8988T (cell line): ENCODE measurements at regions not wholly inside any gene's neighbourhood (a gene's known extent, or its start where the extent isn't known, plus 50 kb on each side); places are given as distances from the start of the nearest gene placed in this dataset.

Experiments used
- DNase-seq: peaks from one replicate; pipeline ENCODE4 v3.0.0; 2011

DNA sequence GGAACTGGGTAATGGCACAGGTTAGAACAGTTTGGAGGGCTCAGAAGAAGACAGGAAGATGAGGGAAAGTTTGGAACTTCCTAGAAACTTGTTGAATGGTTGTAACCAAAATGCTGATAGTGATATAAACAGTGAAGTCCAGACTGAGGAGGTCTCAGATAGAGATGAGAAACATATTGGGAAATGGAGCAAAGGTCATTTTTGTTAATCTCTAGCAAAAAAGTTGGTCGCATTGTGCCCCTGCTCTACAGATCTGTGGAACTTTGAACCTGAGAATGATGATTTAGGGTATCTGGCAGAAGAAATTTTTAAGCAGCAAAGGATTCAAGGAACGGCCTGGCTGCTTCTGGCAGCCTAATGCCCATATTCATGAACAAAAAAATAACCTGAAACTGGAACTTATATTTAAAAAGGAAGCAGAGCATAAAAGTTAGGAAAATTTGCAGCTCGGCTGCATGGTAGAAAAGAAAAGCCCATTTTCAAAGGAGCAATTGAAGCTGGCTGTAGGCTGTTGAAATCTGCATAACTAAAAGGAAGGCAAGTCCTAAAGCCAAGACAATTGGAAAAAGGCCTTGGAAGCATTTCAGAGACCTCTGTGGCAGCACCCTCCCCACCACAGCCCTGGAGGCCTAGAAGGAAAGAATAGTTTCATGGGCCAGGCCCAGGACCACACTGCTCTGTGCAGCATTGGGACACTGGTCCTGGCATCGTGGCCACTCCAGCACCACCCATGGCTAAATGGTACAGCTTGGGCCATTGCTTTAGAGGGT, 182.6 kb upstream of the CD96 start:
- DNase-seq: no peak

- no peak for DNase-seq
Measured at GRCh38 chr3:111362381-111363009, 179.5 kb upstream of the CD96 start.

GRCh38 chr3:111366515-111366914, 175.5 kb upstream of the CD96 start:
- DNase-seq: no peak

GRCh38 chr3:111368056-111368455, 173.9 kb upstream of the CD96 start:
- no peak for DNase-seq

GRCh38 chr3:111369958-111370357, 172.0 kb upstream of the CD96 start:
- no peak for DNase-seq

GRCh38 chr3:111373239-111373638, 168.8 kb upstream of the CD96 start:
- DNase-seq: no peak

DNA sequence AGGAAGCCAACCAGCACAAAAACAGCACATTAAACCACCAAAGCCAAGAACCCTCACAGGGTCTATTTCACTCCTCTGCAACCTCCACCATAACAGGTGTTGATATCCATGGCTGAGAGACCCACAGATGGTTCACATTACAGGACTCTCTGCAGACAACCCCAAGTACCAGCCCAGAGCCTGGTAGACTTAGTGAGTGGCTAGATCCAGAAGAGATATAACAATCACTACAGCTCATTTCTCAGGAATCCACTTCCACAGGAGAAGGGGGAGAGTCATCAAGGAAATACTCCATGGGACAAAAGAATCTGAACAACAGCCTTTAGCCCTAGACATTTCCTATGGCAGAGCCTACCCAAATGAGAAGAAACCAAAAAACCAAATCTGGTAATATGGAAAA, 168.1 kb upstream of the CD96 start:
- DNase-seq: peak; percentile 4

DNA sequence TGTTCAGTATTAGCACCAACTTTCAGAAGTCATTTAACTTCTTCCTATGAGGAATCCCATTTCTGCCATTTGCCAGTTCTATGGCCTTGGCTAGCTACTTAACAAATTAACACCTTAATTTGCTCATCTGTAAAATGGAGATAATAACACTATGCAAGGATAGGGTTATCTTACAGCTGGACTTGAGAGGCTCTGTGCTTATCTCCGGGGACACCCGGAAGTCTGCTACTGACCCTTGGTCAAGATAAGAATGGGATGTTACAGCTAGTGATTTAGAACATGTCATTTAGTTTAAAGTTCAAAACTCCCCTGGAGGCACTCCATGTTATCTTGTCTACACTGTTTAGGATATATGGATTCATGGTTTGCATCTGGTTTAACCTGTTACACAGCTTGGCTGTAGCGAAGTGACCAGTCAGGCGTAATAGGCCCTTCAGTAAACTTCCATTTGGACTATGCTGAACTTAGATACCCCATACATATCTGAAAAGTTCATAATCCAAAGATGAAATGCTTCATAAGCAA, 156.0 kb upstream of the CD96 start:
- no peak for DNase-seq

GRCh38 chr3:111392894-111393398, 149.1 kb upstream of the CD96 start:
- no peak for DNase-seq

- DNase-seq: no peak
Measured at GRCh38 chr3:111412656-111413055, 129.3 kb upstream of the CD96 start.

- no peak for DNase-seq
Measured at GRCh38 chr3:111414531-111414930, 127.5 kb upstream of the CD96 start.

DNA sequence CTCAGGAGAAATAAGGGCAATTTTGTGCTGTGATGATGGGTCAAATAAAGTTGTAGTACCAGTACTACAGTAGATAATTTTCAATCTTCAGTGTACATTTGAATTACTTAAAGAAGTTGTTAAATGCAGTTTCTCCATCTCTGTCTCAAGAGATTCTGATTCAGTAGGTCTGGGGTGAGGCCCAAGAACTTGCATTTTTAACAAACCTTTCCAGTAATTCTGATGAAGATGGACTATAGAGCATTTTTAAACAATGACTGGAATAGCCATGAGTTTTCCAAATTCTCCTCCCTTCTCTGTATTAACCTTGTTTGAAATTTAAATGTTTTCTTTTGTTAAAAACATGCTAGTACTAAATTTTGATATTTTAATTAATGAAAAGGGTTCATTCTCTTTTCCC, 127.0 kb upstream of the CD96 start:
- DNase-seq: no peak

- no peak for DNase-seq
Measured at GRCh38 chr3:111418391-111418790, 123.6 kb upstream of the CD96 start.

GRCh38 chr3:111428301-111428700, 113.7 kb upstream of the CD96 start:
- no peak for DNase-seq

GRCh38 chr3:111434941-111435622, 106.9 kb upstream of the CD96 start:
- DNase-seq: no peak

GRCh38 chr3:111438283-111438682, 103.7 kb upstream of the CD96 start:
- no peak for DNase-seq

DNA sequence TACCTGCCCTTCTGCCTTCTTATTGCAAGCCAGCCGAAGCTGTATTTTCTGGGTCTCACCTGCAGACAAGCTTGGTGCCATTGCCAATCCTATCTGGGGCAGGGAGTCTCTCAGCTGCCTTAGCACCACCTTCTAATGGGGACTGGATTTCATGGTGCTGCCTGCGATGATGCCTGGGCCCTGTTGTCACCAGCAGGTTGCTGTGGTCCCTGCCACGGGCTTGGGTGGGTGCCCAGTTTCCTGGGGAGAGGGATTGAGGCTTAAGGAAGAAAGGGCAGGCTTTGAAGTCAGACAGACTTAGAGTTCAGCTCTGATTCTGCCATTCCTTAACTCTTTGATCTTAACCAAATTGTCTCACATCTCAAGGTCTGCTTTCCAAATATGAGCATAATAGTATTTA, 87.4 kb upstream of the CD96 start:
- DNase-seq: no peak

- DNase-seq: no peak
Measured at GRCh38 chr3:111465081-111465670, 76.8 kb upstream of the CD96 start.

GRCh38 chr3:111470032-111470431, 72.0 kb upstream of the CD96 start:
- DNase-seq: no peak

DNA sequence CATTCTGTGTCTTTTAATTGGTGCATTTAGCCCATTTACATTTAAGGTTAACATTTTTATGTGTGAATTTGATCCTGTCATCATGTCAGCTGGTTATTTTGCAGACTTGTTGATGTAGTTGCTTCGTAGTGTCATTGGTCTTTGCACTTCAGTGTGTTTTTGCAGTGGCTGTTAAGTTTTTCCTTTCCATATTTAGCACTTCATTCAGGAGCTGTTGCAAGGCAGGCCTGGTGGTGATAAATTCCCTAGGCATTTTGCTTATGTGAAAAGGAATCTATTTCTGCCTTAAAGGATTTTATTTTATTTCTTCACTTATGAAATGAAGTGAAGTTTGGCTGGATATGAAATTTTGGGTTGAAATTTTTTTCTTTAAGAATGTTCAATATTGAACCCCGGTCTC, 70.2 kb upstream of the CD96 start:
- no peak for DNase-seq

- DNase-seq: no peak
Measured at GRCh38 chr3:111472556-111472955, 69.4 kb upstream of the CD96 start.

GRCh38 chr3:111473550-111473949, 68.4 kb upstream of the CD96 start:
- no peak for DNase-seq

DNA sequence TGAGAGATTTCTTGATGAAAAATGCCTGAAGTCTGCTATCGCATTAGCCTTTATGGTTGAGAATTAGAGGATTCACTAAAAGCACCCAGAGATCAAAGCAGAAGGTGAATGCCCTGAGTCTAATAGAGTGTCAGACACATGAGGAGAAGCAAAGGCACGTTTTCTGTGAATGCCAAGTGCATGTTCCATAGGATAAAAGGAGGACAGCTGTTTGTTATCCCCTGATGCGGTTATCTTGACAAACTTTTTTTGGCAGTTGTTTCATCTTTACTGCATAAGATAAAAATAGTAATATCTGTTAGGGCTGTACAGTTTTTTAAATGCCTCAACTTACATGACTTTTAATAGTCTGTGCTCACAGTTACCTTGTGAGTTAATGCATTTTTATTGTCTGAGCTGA, 65.3 kb upstream of the CD96 start:
- no peak for DNase-seq
